Esophagus muscularis mucosa (tissue), 4 donors: ENCODE measurements at regions not wholly inside any gene's neighbourhood (a gene's known extent, or its start where the extent isn't known, plus 50 kb on each side); places are given as distances from the start of the nearest gene placed in this dataset.

Experiments
- DNase-seq: peaks from one replicate; pipeline ENCODE4 v3.0.0-alpha.2; 2017; ENCODE audit errors: extremely low spot score
- H3K27ac ChIP-seq, 4 donors: fragments of 200-600 bp; sonication (generic); replicated peaks in 1 of 4; 1 replicate in 3 of 4; 2 replicates in 1 of 4; pipeline ENCODE4 v1.5.1; 2016 to 2019; ENCODE audit warnings: mild to moderate bottlenecking in 1 of 4
- H3K27me3 ChIP-seq, 4 donors: fragments of 200-600 bp; sonication (generic); one replicate each; pipeline versions ENCODE4 v1.5.1 to v1.6.0; 2016 to 2019
- H3K36me3 ChIP-seq, 4 donors: fragments of 200-600 bp; sonication (generic); one replicate each; pipeline ENCODE4 v1.5.1; 2016 to 2019
- H3K4me1 ChIP-seq, 4 donors: fragments of 200-600 bp; sonication (generic); one replicate each; pipeline ENCODE4 v1.5.1; 2016 to 2019
- H3K4me3 ChIP-seq, 4 donors: fragments of 200-600 bp; sonication (generic); 1 replicate in 2 of 4; 2 replicates in 2 of 4; pipeline ENCODE4 v1.5.1; 2016 to 2019; ENCODE audit warnings: mild to moderate bottlenecking in 4 of 4, moderate library complexity in 1 of 4
- H3K9me3 ChIP-seq, 4 donors: fragments of 200-600 bp; sonication (generic); 1 replicate in 3 of 4; 2 replicates in 1 of 4; pipeline ENCODE4 v1.5.1; 2016 to 2019
- CTCF ChIP-seq, 3 experiments: fragments of 200-600 bp in 2 of 3; fragments of 450-650 bp in 1 of 3; sonication (generic) in 2 of 3; IDR thresholded peaks; one replicate each; pipeline ENCODE4 v1.5.1; 2017 to 2019; ENCODE audit warnings: antibody characterized with exemption in 3 of 3, mild to moderate bottlenecking in 2 of 3, moderate library complexity in 1 of 3
- EP300 ChIP-seq: sonication (generic); formaldehyde crosslinking; IDR thresholded peaks from one replicate; pipeline ENCODE4 v1.6.1; 2017; ENCODE audit warnings: antibody characterized with exemption
- POLR2A ChIP-seq: fragments of 450-650 bp; IDR thresholded peaks from one replicate; pipeline ENCODE4 v1.6.1; 2017; ENCODE audit warnings: antibody characterized with exemption, moderate library complexity, mild to moderate bottlenecking, low read depth
- POLR2AphosphoS5 ChIP-seq, 2 donors: sonication (generic); formaldehyde crosslinking; IDR thresholded peaks; one replicate each; pipeline ENCODE4 v1.6.1; 2017; ENCODE audit warnings: antibody characterized with exemption in 2 of 2
- WGBS: methylation state at CpG from one replicate; pipeline ENCODE4 v1.1.5; 2018; 5-methylcytosine and 5-hydroxymethylcytosine counted together
- intact Hi-C: fragments of 100-400 bp; cut with DNase I; formaldehyde crosslinking; loops from one replicate; pipeline ENCODE4 v1.15.1; 2023

GRCh38 chr7:125847055-125847454 lies 917.4 kb upstream of the POT1 start:
- intact Hi-C loops, result no loop called here
- Histone ChIP-seq H3K36me3 (no peaks in the 10 kb centered on the region), H3K9me3 (peaks cover 0 to 20% (median 9%) of the 10 kb centered on the region in 4 donors), H3K27ac (no peak overlapping the region), H3K27me3 (no peaks in the 10 kb centered on the region), H3K4me1 (no peaks in the 10 kb centered on the region), H3K4me3 (no peak overlapping the region)
- TF ChIP-seq POLR2AphosphoS5 (IDR thresholded peaks at IDR 0.05) (no peak), CTCF (IDR thresholded peaks at IDR 0.05) (no peak), POLR2A (no peak), EP300 (no peak)
- WGBS, result 80% methylated on average over 3 of the region's 3 CpGs
- no peak for DNase-seq

GRCh38 chr7:125845686-125846085 lies 916.1 kb upstream of the POT1 start:
- no peak for TF ChIP-seq CTCF (IDR thresholded peaks at IDR 0.05)
- TF ChIP-seq EP300, result no peak
- TF ChIP-seq POLR2A, result no peak
- no peak for TF ChIP-seq POLR2AphosphoS5 (IDR thresholded peaks at IDR 0.05)
- no peak for DNase-seq

GRCh38 chr7:125834421-125834820 lies 904.8 kb upstream of the POT1 start:
- Histone ChIP-seq H3K9me3 (no peaks in the 10 kb centered on the region), H3K4me3 (no peak overlapping the region), H3K27me3 (no peaks in the 10 kb centered on the region), H3K4me1 (no peaks in the 10 kb centered on the region), H3K36me3 (no peaks in the 10 kb centered on the region), H3K27ac (no peak overlapping the region)
- DNase-seq, result no peak
- intact Hi-C loops, result no loop called here
- 65% methylated on average over 2 of the region's 2 CpGs for WGBS
- TF ChIP-seq POLR2A (no peak), CTCF (IDR thresholded peaks at IDR 0.05) (no peak), POLR2AphosphoS5 (IDR thresholded peaks at IDR 0.05) (no peak), EP300 (no peak)

More at GRCh38 chr7:125845686-125846085, 916.1 kb upstream of the POT1 start:
- no peaks in the 10 kb centered on the region for H3K4me1 ChIP-seq
- H3K27ac ChIP-seq, result no peak overlapping the region
- no peaks in the 10 kb centered on the region for H3K36me3 ChIP-seq
- H3K9me3 ChIP-seq, result peaks cover 0 to 20% (median 9%) of the 10 kb centered on the region in 4 donors
- H3K27me3 ChIP-seq, result no peaks in the 10 kb centered on the region
- H3K4me3 ChIP-seq, result no peak overlapping the region
- WGBS, result 92% methylated on average over 1 of the region's 1 CpG
- intact Hi-C loops, result no loop called here

GRCh38 chr7:125833839-125834238 lies 904.2 kb upstream of the POT1 start:
- H3K27ac ChIP-seq, result no peak overlapping the region
- 84% methylated on average over 8 of the region's 8 CpGs for WGBS
- intact Hi-C loops, result no loop called here

More at GRCh38 chr7:125833839-125834238, 904.2 kb upstream of the POT1 start:
- no peaks in the 10 kb centered on the region for H3K27me3 ChIP-seq
- no peak overlapping the region for H3K4me3 ChIP-seq
- H3K4me1 ChIP-seq, result no peaks in the 10 kb centered on the region
- DNase-seq, result no peak
- no peaks in the 10 kb centered on the region for H3K9me3 ChIP-seq
- no peaks in the 10 kb centered on the region for H3K36me3 ChIP-seq
- TF ChIP-seq EP300, result no peak
- TF ChIP-seq POLR2A, result no peak
- no peak for TF ChIP-seq CTCF (IDR thresholded peaks at IDR 0.05)
- TF ChIP-seq POLR2AphosphoS5 (IDR thresholded peaks at IDR 0.05), result no peak
